OCI-LY3 (cell line): ENCODE measurements at regions not wholly inside any gene's neighbourhood (a gene's known extent, or its start where the extent isn't known, plus 50 kb on each side); places are given as distances from the start of the nearest gene placed in this dataset.

Experiments used
- H2AFZ ChIP-seq: fragments of 200-600, 300-600 bp; shearing (Covaris generic); 2 replicates; pipeline ENCODE4 v1.6.0; 2014; ENCODE audit warnings: antibody characterized with exemption, low read depth, low read length
- H3K27ac ChIP-seq: fragments of 200-600, 300-600 bp; sonication (generic); 2 replicates; pipeline ENCODE4 v1.5.1; 2014; ENCODE audit warnings: mild to moderate bottlenecking, low read length, moderate library complexity, mixed read lengths
- H3K27me3 ChIP-seq: fragments of 200-600, 300-600 bp; sonication (generic); 2 replicates; pipeline ENCODE4 v1.6.1; 2014; ENCODE audit warnings: low read depth, low read length, mixed read lengths
- H3K36me3 ChIP-seq: fragments of 200-600, 300-600 bp; sonication (generic); replicated peaks from 2 replicates; pipeline ENCODE3; 2014; ENCODE audit warnings: low read depth, low read length, mixed read lengths
- H3K4me1 ChIP-seq: fragments of 300-600, 200-600 bp; sonication (generic); 2 replicates; pipeline ENCODE4 v1.6.1; 2014; ENCODE audit warnings: low read length, mixed read lengths
- H3K4me2 ChIP-seq: fragments of 200-600, 300-600 bp; sonication (generic); 2 replicates; pipeline ENCODE4 v1.6.1; 2014; ENCODE audit warnings: low read length, mixed read lengths
- H3K4me3 ChIP-seq: fragments of 300-600, 200-600 bp; sonication (generic); 2 replicates; pipeline ENCODE4 v1.5.1; 2014; ENCODE audit warnings: antibody characterized with exemption, mild to moderate bottlenecking, low read length, moderate library complexity
- H3K79me2 ChIP-seq: fragments of 300-600, 200-600 bp; shearing (Covaris generic); 2 replicates; pipeline ENCODE4 v1.6.1; 2014; ENCODE audit warnings: mild to moderate bottlenecking, low read length, mixed read lengths
- H3K9ac ChIP-seq: fragments of 300-600, 200-600 bp; shearing (Covaris generic); 2 replicates; pipeline ENCODE4 v1.6.0; 2014; ENCODE audit warnings: mild to moderate bottlenecking, low read length, moderate library complexity
- H3K9me3 ChIP-seq: fragments of 200-600, 300-600 bp; shearing (Covaris generic); 2 replicates; pipeline ENCODE4 v1.6.1; 2014; ENCODE audit warnings: low read length, mixed read lengths; ENCODE audit not compliant: insufficient read depth
- H4K20me1 ChIP-seq: fragments of 200-600, 300-600 bp; sonication (generic); 2 replicates; pipeline ENCODE4 v1.6.1; 2016; ENCODE audit warnings: low read length, mixed read lengths; ENCODE audit not compliant: insufficient read depth
- EZH2phosphoT487 ChIP-seq: fragments of 200-600 bp; shearing (Covaris generic); IDR thresholded peaks from 2 replicates; pipeline ENCODE4 v1.6.1; 2018; ENCODE audit warnings: antibody characterized with exemption, mixed run types, low read depth
- TF ChIP-seq, protein P1 (sequence below): fragments of 200-600, 300-600 bp; sonication (generic); IDR thresholded peaks from 2 replicates; pipeline ENCODE4 v1.5.1; 2014; ENCODE audit warnings: antibody characterized with exemption, low read length, low read depth

DNA sequence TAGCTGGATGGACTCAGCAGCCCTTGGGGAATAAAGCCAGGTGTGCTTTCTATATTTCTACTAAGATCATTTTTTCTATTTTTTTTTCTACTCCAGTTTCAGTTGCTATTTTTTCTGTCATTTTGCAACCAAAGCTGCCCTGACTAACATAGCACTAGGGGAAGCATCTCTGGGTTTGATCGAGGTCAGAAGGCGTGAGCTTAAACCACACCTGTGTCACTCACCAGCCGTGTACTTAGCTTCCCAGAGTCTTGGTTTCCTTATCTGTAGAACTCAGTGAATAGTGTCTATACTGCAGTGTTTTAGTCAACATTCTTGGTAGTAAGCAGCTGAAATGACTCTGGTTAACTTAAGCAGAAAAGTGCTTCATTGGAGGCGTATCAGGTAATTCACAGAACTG lies 489.6 kb upstream of the SPRED2 start:
- no peaks in the 10 kb centered on the region for H3K79me2 ChIP-seq
- no peak overlapping the region for H2AFZ ChIP-seq
- H4K20me1 ChIP-seq: no peaks in the 10 kb centered on the region
- H3K9ac ChIP-seq: no peak overlapping the region
- H3K36me3 ChIP-seq: no peaks in the 10 kb centered on the region
- H3K27ac ChIP-seq: no peak overlapping the region
- no peak overlapping the region for H3K4me3 ChIP-seq
- 0 out of 2 replicates have a peak overlapping the region, but pooled peaks have one; percentile 33 for H3K4me2 ChIP-seq
- peaks cover 14% of the 10 kb centered on the region for H3K4me1 ChIP-seq
- TF ChIP-seq EZH2phosphoT487: no peak
- TF ChIP-seq, protein P1, sequence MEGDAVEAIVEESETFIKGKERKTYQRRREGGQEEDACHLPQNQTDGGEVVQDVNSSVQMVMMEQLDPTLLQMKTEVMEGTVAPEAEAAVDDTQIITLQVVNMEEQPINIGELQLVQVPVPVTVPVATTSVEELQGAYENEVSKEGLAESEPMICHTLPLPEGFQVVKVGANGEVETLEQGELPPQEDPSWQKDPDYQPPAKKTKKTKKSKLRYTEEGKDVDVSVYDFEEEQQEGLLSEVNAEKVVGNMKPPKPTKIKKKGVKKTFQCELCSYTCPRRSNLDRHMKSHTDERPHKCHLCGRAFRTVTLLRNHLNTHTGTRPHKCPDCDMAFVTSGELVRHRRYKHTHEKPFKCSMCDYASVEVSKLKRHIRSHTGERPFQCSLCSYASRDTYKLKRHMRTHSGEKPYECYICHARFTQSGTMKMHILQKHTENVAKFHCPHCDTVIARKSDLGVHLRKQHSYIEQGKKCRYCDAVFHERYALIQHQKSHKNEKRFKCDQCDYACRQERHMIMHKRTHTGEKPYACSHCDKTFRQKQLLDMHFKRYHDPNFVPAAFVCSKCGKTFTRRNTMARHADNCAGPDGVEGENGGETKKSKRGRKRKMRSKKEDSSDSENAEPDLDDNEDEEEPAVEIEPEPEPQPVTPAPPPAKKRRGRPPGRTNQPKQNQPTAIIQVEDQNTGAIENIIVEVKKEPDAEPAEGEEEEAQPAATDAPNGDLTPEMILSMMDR: no peak
- H3K27me3 ChIP-seq: no peaks in the 10 kb centered on the region; the same call in 1 of the 2 replicates
- H3K9me3 ChIP-seq: no peaks in the 10 kb centered on the region

- Histone ChIP-seq H3K4me3 (no peak overlapping the region), H3K79me2 (no peaks in the 10 kb centered on the region), H3K27ac (no peak overlapping the region), H4K20me1 (no peaks in the 10 kb centered on the region), H2AFZ (no peak overlapping the region), H3K4me2 (no peak overlapping the region), H3K9me3 (no peaks in the 10 kb centered on the region), H3K4me1 (peaks cover 14% of the 10 kb centered on the region), H3K9ac (no peak overlapping the region), H3K36me3 (no peaks in the 10 kb centered on the region), H3K27me3 (no peaks in the 10 kb centered on the region; the same call in 1 of the 2 replicates)
- TF ChIP-seq, protein P1: no peak
- TF ChIP-seq EZH2phosphoT487: no peak
These were observed 488.7 kb upstream of the SPRED2 start for GRCh38 chr2:65921116-65921515.

DNA sequence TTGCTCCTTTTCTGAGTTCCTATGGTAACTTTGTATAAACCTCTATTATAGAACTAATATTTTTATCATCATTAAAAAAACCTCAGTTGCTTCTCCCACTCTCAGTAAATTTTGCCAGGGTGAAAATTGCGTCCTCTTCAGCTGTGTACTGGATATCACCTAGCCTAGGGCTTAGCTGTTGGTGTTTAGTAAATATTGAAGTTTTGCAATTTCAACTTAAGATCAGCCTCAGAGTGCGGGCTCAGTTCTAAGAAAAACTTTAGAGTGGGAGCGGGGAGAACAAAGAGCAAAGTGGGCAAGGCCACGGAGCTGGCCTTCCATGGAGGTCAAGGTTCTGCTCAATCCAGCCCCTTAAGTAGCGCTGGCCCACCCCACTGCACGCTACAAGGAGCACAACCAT lies 488.3 kb upstream of the SPRED2 start:
- Histone ChIP-seq H3K27ac (no peak overlapping the region), H3K4me3 (no peak overlapping the region), H3K9me3 (no peaks in the 10 kb centered on the region), H3K4me2 (no peak overlapping the region), H3K27me3 (no peaks in the 10 kb centered on the region; the same call in 1 of the 2 replicates), H3K9ac (no peak overlapping the region), H3K79me2 (no peaks in the 10 kb centered on the region), H4K20me1 (no peaks in the 10 kb centered on the region), H3K36me3 (no peaks in the 10 kb centered on the region), H2AFZ (no peak overlapping the region), H3K4me1 (peaks cover 14% of the 10 kb centered on the region)
- TF ChIP-seq, protein P1: no peak
- TF ChIP-seq EZH2phosphoT487: no peak

DNA sequence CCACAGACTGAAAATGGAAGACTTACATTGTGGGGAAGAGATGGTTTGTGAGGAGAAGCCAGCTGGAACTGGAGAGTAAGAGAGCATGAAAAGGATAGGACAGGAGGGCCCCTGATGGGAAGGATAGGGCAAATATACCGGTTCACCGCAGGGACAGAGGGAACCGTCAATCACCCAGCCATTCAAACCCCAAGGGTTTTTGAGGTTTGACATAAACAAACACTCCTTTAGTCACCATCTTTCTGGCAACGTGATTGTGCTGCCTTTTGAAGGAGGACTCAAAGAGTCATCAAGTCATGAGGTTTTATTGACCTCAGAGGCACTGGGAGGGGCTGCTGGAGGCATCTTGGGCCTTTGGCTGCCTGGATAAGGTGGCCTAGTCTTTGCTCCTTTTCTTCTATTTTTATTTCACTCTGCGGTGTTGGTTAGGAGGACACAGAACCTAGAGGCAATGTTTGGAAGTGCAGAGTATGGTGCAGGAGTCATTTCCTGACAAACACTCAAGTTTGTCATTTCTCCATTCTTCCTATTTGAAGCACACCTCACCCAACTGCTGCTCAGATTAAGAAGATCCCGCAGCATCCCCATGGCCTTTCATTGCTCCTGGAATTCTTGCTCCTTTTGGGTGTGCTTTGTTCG lies 487.3 kb upstream of the SPRED2 start:
- no peak overlapping the region for H3K9ac ChIP-seq
- no peak overlapping the region for H2AFZ ChIP-seq
- H3K4me3 ChIP-seq: no peak overlapping the region
- TF ChIP-seq, protein P1: no peak
- TF ChIP-seq EZH2phosphoT487: no peak
- H3K4me1 ChIP-seq: peaks cover 14% of the 10 kb centered on the region
- H3K4me2 ChIP-seq: no peak overlapping the region
- H4K20me1 ChIP-seq: no peaks in the 10 kb centered on the region
- H3K36me3 ChIP-seq: no peaks in the 10 kb centered on the region
- no peaks in the 10 kb centered on the region for H3K79me2 ChIP-seq
- no peak overlapping the region for H3K27ac ChIP-seq
- no peaks in the 10 kb centered on the region; the same call in 1 of the 2 replicates for H3K27me3 ChIP-seq
- H3K9me3 ChIP-seq: no peaks in the 10 kb centered on the region
